ENCODE measurements at regions not wholly inside any gene's neighbourhood (a gene's known extent, or its start where the extent isn't known, plus 50 kb on each side); places are given as distances from the start of the nearest gene placed in this dataset.
"Not testable (repeated sequence)": the region's sequence is repeated elsewhere in the genome, so short reads cannot be mapped to it uniquely, and the experiment has no call there.

GRCh38 chr5:14022971-14023370 lies 78.5 kb upstream of the DNAH5 start:
- H3K9me3 ChIP-seq (ENCODE audit: insufficient read depth, low read length) = no peaks in the 10 kb centered on the region
- no peak overlapping the region for H2AFZ ChIP-seq (ENCODE audit: low read depth, low read length)
- no peak overlapping the region for H3K9ac ChIP-seq (ENCODE audit: low read length)
- H3K27me3 ChIP-seq (ENCODE audit: low read depth, low read length) = no peaks in the 10 kb centered on the region
- no peak overlapping the region for H3K27ac ChIP-seq (ENCODE audit: low read length)
- H3K79me2 ChIP-seq (ENCODE audit: low read length) = no peaks in the 10 kb centered on the region
- H3K4me1 ChIP-seq (ENCODE audit: low read length) = no peaks in the 10 kb centered on the region
- no peak overlapping the region for H3K4me2 ChIP-seq (ENCODE audit: low read length)
- H3K4me3 ChIP-seq (ENCODE audit: low read length) = no peak overlapping the region
- no peaks in the 10 kb centered on the region for H4K20me1 ChIP-seq (ENCODE audit: insufficient read depth, low read length)
- H3K36me3 ChIP-seq (replicated peaks; ENCODE audit: low read depth, low read length) = no peaks in the 10 kb centered on the region
- TF ChIP-seq EZH2phosphoT487 (IDR thresholded peaks at IDR 0.05; ENCODE audit: low read depth) = no peak
- TF ChIP-seq CTCF (IDR thresholded peaks at IDR 0.05; ENCODE audit: low read depth, low read length) = no peak

GRCh38 chr5:14020944-14021343 lies 76.5 kb upstream of the DNAH5 start:
- H3K79me2 ChIP-seq (ENCODE audit: low read length); H3K4me3 ChIP-seq (ENCODE audit: low read length); H3K9ac ChIP-seq (ENCODE audit: low read length); H3K4me2 ChIP-seq (ENCODE audit: low read length); H3K27ac ChIP-seq (ENCODE audit: low read length); H3K27me3 ChIP-seq (ENCODE audit: low read depth, low read length); H2AFZ ChIP-seq (ENCODE audit: low read depth, low read length); H4K20me1 ChIP-seq (ENCODE audit: insufficient read depth, low read length); H3K36me3 ChIP-seq (replicated peaks; ENCODE audit: low read depth, low read length); H3K4me1 ChIP-seq (ENCODE audit: low read length); H3K9me3 ChIP-seq (ENCODE audit: insufficient read depth, low read length): not testable (repeated sequence)

- Histone ChIP-seq H3K4me2 (ENCODE audit: low read length) (no peak overlapping the region), H2AFZ (ENCODE audit: low read depth, low read length) (no peak overlapping the region), H3K4me1 (ENCODE audit: low read length) (no peaks in the 10 kb centered on the region), H3K9ac (ENCODE audit: low read length) (no peak overlapping the region), H3K9me3 (ENCODE audit: insufficient read depth, low read length) (no peaks in the 10 kb centered on the region), H3K36me3 (replicated peaks; ENCODE audit: low read depth, low read length) (no peaks in the 10 kb centered on the region), H3K79me2 (ENCODE audit: low read length) (no peaks in the 10 kb centered on the region), H3K4me3 (ENCODE audit: low read length) (no peak overlapping the region), H3K27ac (ENCODE audit: low read length) (no peak overlapping the region), H4K20me1 (ENCODE audit: insufficient read depth, low read length) (no peaks in the 10 kb centered on the region), H3K27me3 (ENCODE audit: low read depth, low read length) (no peaks in the 10 kb centered on the region)
- TF ChIP-seq CTCF (IDR thresholded peaks at IDR 0.05; ENCODE audit: low read depth, low read length) = no peak
- TF ChIP-seq EZH2phosphoT487 (IDR thresholded peaks at IDR 0.05; ENCODE audit: low read depth) = no peak
These were observed 75.3 kb upstream of the DNAH5 start for GRCh38 chr5:14019768-14020290.

GRCh38 chr5:14017904-14018303 lies 73.4 kb upstream of the DNAH5 start:
- Histone ChIP-seq H3K27ac (ENCODE audit: low read length) (no peak overlapping the region), H2AFZ (ENCODE audit: low read depth, low read length) (no peak overlapping the region), H3K4me1 (ENCODE audit: low read length) (no peaks in the 10 kb centered on the region)

More at GRCh38 chr5:14017904-14018303, 73.4 kb upstream of the DNAH5 start:
- H3K79me2 ChIP-seq (ENCODE audit: low read length) = no peaks in the 10 kb centered on the region
- H3K9ac ChIP-seq (ENCODE audit: low read length) = no peak overlapping the region
- no peak overlapping the region for H3K4me3 ChIP-seq (ENCODE audit: low read length)
- H3K27me3 ChIP-seq (ENCODE audit: low read depth, low read length) = no peaks in the 10 kb centered on the region
- no peaks in the 10 kb centered on the region for H3K36me3 ChIP-seq (replicated peaks; ENCODE audit: low read depth, low read length)
- no peak overlapping the region for H3K4me2 ChIP-seq (ENCODE audit: low read length)
- no peaks in the 10 kb centered on the region for H4K20me1 ChIP-seq (ENCODE audit: insufficient read depth, low read length)
- no peaks in the 10 kb centered on the region for H3K9me3 ChIP-seq (ENCODE audit: insufficient read depth, low read length)
- TF ChIP-seq EZH2phosphoT487 (IDR thresholded peaks at IDR 0.05; ENCODE audit: low read depth) = no peak
- TF ChIP-seq CTCF (IDR thresholded peaks at IDR 0.05; ENCODE audit: low read depth, low read length) = no peak
